GM18858 (cell line): ENCODE measurements at regions not wholly inside any gene's neighbourhood (a gene's known extent, or its start where the extent isn't known, plus 50 kb on each side); places are given as distances from the start of the nearest gene placed in this dataset.
"Not testable (repeated sequence)": the region's sequence is repeated elsewhere in the genome, so short reads cannot be mapped to it uniquely, and the experiment has no call there.

Experiments
- ATAC-seq: cut with Tn5 transposase; IDR thresholded peaks from one replicate; pipeline ENCODE4 v1.9.1; 2021; ENCODE audit not compliant: unreplicated experiment

GRCh38 chr10:31687663-31688482 is 240.8 kb downstream of the ARHGAP12 start:
- no peak for ATAC-seq

- no peak for ATAC-seq
These were observed 242.0 kb downstream of the ARHGAP12 start for GRCh38 chr10:31686599-31686998.

- no peak for ATAC-seq
These were observed 244.9 kb downstream of the ARHGAP12 start for GRCh38 chr10:31683682-31684081.

- ATAC-seq, result no peak
These were observed 248.7 kb downstream of the ARHGAP12 start for GRCh38 chr10:31679936-31680335.

GRCh38 chr10:31678575-31679516 is 249.8 kb downstream of the ARHGAP12 start:
- no peak for ATAC-seq

- ATAC-seq, result no peak
These were observed 250.5 kb downstream of the ARHGAP12 start for GRCh38 chr10:31678139-31678536.

- no peak for ATAC-seq
These were observed 251.2 kb downstream of the ARHGAP12 start for GRCh38 chr10:31677195-31678138.

GRCh38 chr10:31675726-31676125 is 252.9 kb downstream of the ARHGAP12 start:
- no peak for ATAC-seq

- ATAC-seq, result no peak
These were observed 259.3 kb downstream of the ARHGAP12 start for GRCh38 chr10:31669357-31669756.

GRCh38 chr10:31668326-31668725 is 260.3 kb downstream of the ARHGAP12 start:
- ATAC-seq, result no peak

- ATAC-seq, result not testable (repeated sequence)
These were observed 262.8 kb downstream of the ARHGAP12 start for GRCh38 chr10:31665764-31666279.

- ATAC-seq, result no peak
These were observed 263.8 kb downstream of the ARHGAP12 start for GRCh38 chr10:31664803-31665202.

GRCh38 chr10:31664071-31664470 is 264.6 kb downstream of the ARHGAP12 start:
- ATAC-seq, result not testable (repeated sequence)

GRCh38 chr10:31660300-31660699 is 268.3 kb downstream of the ARHGAP12 start:
- ATAC-seq, result no peak

- ATAC-seq, result no peak
These were observed 269.0 kb downstream of the ARHGAP12 start for GRCh38 chr10:31659665-31660064.

- ATAC-seq, result no peak
These were observed 271.2 kb downstream of the ARHGAP12 start for GRCh38 chr10:31657434-31657872.

- ATAC-seq, result no peak
These were observed 271.7 kb downstream of the ARHGAP12 start for GRCh38 chr10:31656851-31657433.

GRCh38 chr10:31652038-31652437 is 276.6 kb downstream of the ARHGAP12 start:
- no peak for ATAC-seq

GRCh38 chr10:31650010-31650409 is 278.6 kb downstream of the ARHGAP12 start:
- no peak for ATAC-seq

GRCh38 chr10:31648966-31649365 is 279.7 kb downstream of the ARHGAP12 start:
- no peak for ATAC-seq
